Sigmoid colon (tissue), 6 donors: ENCODE measurements at regions not wholly inside any gene's neighbourhood (a gene's known extent, or its start where the extent isn't known, plus 50 kb on each side); places are given as distances from the start of the nearest gene placed in this dataset.

Experiments used
- DNase-seq: peaks from one replicate; pipeline ENCODE4 v3.0.0-alpha.2; 2019
- H3K27ac ChIP-seq, 4 donors: fragments of 200-600 bp; sonication (generic); one replicate each; pipeline ENCODE4 v1.5.1; 2016 to 2019; ENCODE audit warnings: mild to moderate bottlenecking in 1 of 4
- H3K27me3 ChIP-seq, 3 donors: fragments of 200-600 bp; sonication (generic); one replicate each; pipeline ENCODE4 v1.5.1; 2019; ENCODE audit warnings: mild to moderate bottlenecking in 1 of 3
- H3K36me3 ChIP-seq, 4 donors: fragments of 200-600 bp; sonication (generic); one replicate each; pipeline ENCODE4 v1.5.1; 2016 to 2019
- H3K4me1 ChIP-seq, 4 donors: fragments of 200-600 bp; sonication (generic); one replicate each; pipeline ENCODE4 v1.5.1; 2017 to 2019
- H3K4me3 ChIP-seq, 4 donors: fragments of 200-600 bp; sonication (generic); one replicate each; pipeline ENCODE4 v1.5.1; 2017 to 2019; ENCODE audit warnings: mild to moderate bottlenecking in 2 of 4, moderate library complexity in 1 of 4
- H3K9me3 ChIP-seq, 4 donors: fragments of 200-600 bp in 3 of 4; sonication (generic) in 3 of 4; one replicate each; pipeline versions ENCODE4 v1.5.1 to v1.6.1; 2013 to 2019
- CTCF ChIP-seq, 4 experiments: fragments of 450-650 bp in 3 of 4; fragments of 200-600 bp in 1 of 4; IDR thresholded peaks; one replicate each; pipeline ENCODE4 v1.5.1; 2016 to 2019; ENCODE audit warnings: antibody characterized with exemption in 4 of 4, mild to moderate bottlenecking in 3 of 4, moderate library complexity in 2 of 4
- EP300 ChIP-seq, 4 donors: sonication (generic); formaldehyde crosslinking; IDR thresholded peaks; one replicate each; pipeline ENCODE4 v1.6.1; 2017; ENCODE audit warnings: antibody characterized with exemption in 4 of 4
- POLR2A ChIP-seq, 2 donors: fragments of 450-650 bp; IDR thresholded peaks; one replicate each; pipeline ENCODE4 v1.6.1; 2016; ENCODE audit warnings: antibody characterized with exemption in 2 of 2, mild to moderate bottlenecking in 2 of 2, moderate library complexity in 2 of 2
- POLR2AphosphoS5 ChIP-seq, 4 donors: sonication (generic); formaldehyde crosslinking; IDR thresholded peaks; one replicate each; pipeline ENCODE4 v1.6.1; 2017; ENCODE audit warnings: antibody characterized with exemption in 4 of 4
- WGBS, 2 donors: extraction: QIAGEN DNeasy Blood & Tissue Kit; methylation state at CpG; one replicate each; pipeline ENCODE4 v1.1.7; 2013; 5-methylcytosine and 5-hydroxymethylcytosine counted together
- intact Hi-C: fragments of 100-400 bp; cut with DNase I; formaldehyde crosslinking; loops from one replicate; pipeline ENCODE4 v1.15.1; 2023
- donor health status: healthy with polysubstance abuse.
- donor health status: healthy.

- Histone ChIP-seq H3K4me1 (peaks cover 0 to 7% (median 3%) of the 10 kb centered on the region in 4 donors), H3K4me3 (no peak overlapping the region), H3K27ac (no peak overlapping the region), H3K9me3 (no peaks in the 10 kb centered on the region), H3K36me3 (no peaks in the 10 kb centered on the region), H3K27me3 (peaks cover 0 to 5% (median 0%) of the 10 kb centered on the region in 3 donors)
- peak; percentile 62 for DNase-seq
- intact Hi-C loops = no loop called here
- TF ChIP-seq CTCF (IDR thresholded peaks at IDR 0.05) = no peak
- TF ChIP-seq POLR2A (IDR thresholded peaks at IDR 0.05) = no peak
- 76 to 81% methylated on average over 77 to 79 of the region's 79 CpGs for WGBS, 2 donors
Measured at GRCh38 chr18:79617511-79618500, 61.8 kb upstream of the CTDP1 start.

- TF ChIP-seq CTCF (IDR thresholded peaks at IDR 0.05) (no peak), EP300 (IDR thresholded peaks at IDR 0.05) (no peak), POLR2AphosphoS5 (IDR thresholded peaks at IDR 0.05) (no peak), POLR2A (IDR thresholded peaks at IDR 0.05) (no peak)
- Histone ChIP-seq H3K27ac (no peak overlapping the region), H3K4me1 (peaks cover 0 to 7% (median 3%) of the 10 kb centered on the region in 4 donors), H3K4me3 (no peak overlapping the region), H3K27me3 (peaks cover 0 to 3% (median 0%) of the 10 kb centered on the region in 3 donors), H3K36me3 (no peaks in the 10 kb centered on the region), H3K9me3 (no peaks in the 10 kb centered on the region)
- intact Hi-C loops = no loop called here
- peak; percentile 66 for DNase-seq
- 81% methylated on average over 20 of the region's 20 CpGs for WGBS, 2 donors
Measured at GRCh38 chr18:79620576-79621165, 58.9 kb upstream of the CTDP1 start.

- WGBS, 2 donors = 82 to 92% methylated on average over 14 of the region's 14 CpGs
- no peak for DNase-seq
Measured at GRCh38 chr18:79621501-79621900, 58.1 kb upstream of the CTDP1 start.

GRCh38 chr18:79622004-79622403 is 57.6 kb upstream of the CTDP1 start:
- WGBS, 2 donors = 84 to 88% methylated on average over 4 of the region's 4 CpGs
- Histone ChIP-seq H3K4me3 (no peak overlapping the region), H3K27ac (no peak overlapping the region), H3K4me1 (peaks cover 0 to under 1% (median 0%) of the 10 kb centered on the region in 4 donors), H3K9me3 (no peaks in the 10 kb centered on the region), H3K36me3 (no peaks in the 10 kb centered on the region), H3K27me3 (peaks cover 0 to 15% (median 0%) of the 10 kb centered on the region in 3 donors)
- intact Hi-C loops = no loop called here
- no peak for DNase-seq
- TF ChIP-seq EP300 (IDR thresholded peaks at IDR 0.05) (no peak), POLR2A (IDR thresholded peaks at IDR 0.05) (no peak)

More at GRCh38 chr18:79621501-79621900, 58.1 kb upstream of the CTDP1 start:
- no peak overlapping the region for H3K4me3 ChIP-seq
- H3K27ac ChIP-seq = no peak overlapping the region
- H3K36me3 ChIP-seq = no peaks in the 10 kb centered on the region
- H3K4me1 ChIP-seq = peaks cover 0 to 6% (median 3%) of the 10 kb centered on the region in 4 donors
- H3K9me3 ChIP-seq = no peaks in the 10 kb centered on the region
- intact Hi-C loops = no loop called here
- TF ChIP-seq POLR2A (IDR thresholded peaks at IDR 0.05) (no peak), EP300 (IDR thresholded peaks at IDR 0.05) (no peak), POLR2AphosphoS5 (IDR thresholded peaks at IDR 0.05) (no peak), CTCF (IDR thresholded peaks at IDR 0.05) (no peak)
- peaks cover 0 to 10% (median 0%) of the 10 kb centered on the region in 3 donors for H3K27me3 ChIP-seq
